22Rv1 (cell line): ENCODE measurements at regions not wholly inside any gene's neighbourhood (a gene's known extent, or its start where the extent isn't known, plus 50 kb on each side); places are given as distances from the start of the nearest gene placed in this dataset.

Experiments used
- H3K27ac ChIP-seq: fragments of 450-650 bp; 2 replicates; pipeline ENCODE4 v1.5.1; 2017
- CTCF ChIP-seq: fragments of 450-650 bp; IDR thresholded peaks from 2 replicates; pipeline ENCODE4 v1.5.1; 2017; ENCODE audit warnings: mild to moderate bottlenecking
- ZFX ChIP-seq: fragments of 450-650 bp; IDR thresholded peaks from 2 replicates; pipeline ENCODE4 v1.6.1; 2017; ENCODE audit warnings: antibody characterized with exemption, borderline replicate concordance

- no peak for TF ChIP-seq CTCF
- TF ChIP-seq ZFX, result no peak
- H3K27ac ChIP-seq, result no peak overlapping the region
Observed at GRCh38 chr12:69119770-69120169, 119.6 kb upstream of the CPSF6 start.

- H3K27ac ChIP-seq, result no peak overlapping the region
- no peak for TF ChIP-seq ZFX
- TF ChIP-seq CTCF, result no peak
Observed at GRCh38 chr12:69120354-69120753, 119.0 kb upstream of the CPSF6 start.

GRCh38 chr12:69123311-69123710 lies 116.1 kb upstream of the CPSF6 start:
- TF ChIP-seq ZFX (no peak), CTCF (no peak)
- no peak overlapping the region for H3K27ac ChIP-seq

- no peak overlapping the region for H3K27ac ChIP-seq
- TF ChIP-seq ZFX, result no peak
- TF ChIP-seq CTCF, result no peak
Observed at GRCh38 chr12:69123919-69124638, 115.3 kb upstream of the CPSF6 start.

- TF ChIP-seq ZFX, result no peak
- no peak for TF ChIP-seq CTCF
- no peak overlapping the region for H3K27ac ChIP-seq
Observed at GRCh38 chr12:69129017-69129416, 110.4 kb upstream of the CPSF6 start.

- TF ChIP-seq ZFX (no peak), CTCF (no peak)
- no peak overlapping the region for H3K27ac ChIP-seq
Observed at GRCh38 chr12:69129564-69129963, 109.8 kb upstream of the CPSF6 start.

GRCh38 chr12:69130064-69130463 lies 109.3 kb upstream of the CPSF6 start:
- no peak overlapping the region for H3K27ac ChIP-seq
- TF ChIP-seq CTCF (0 out of 2 replicates have a peak, but pooled peaks have one; percentile 3), ZFX (no peak)
